ENCODE measurements at regions not wholly inside any gene's neighbourhood (a gene's known extent, or its start where the extent isn't known, plus 50 kb on each side); places are given as distances from the start of the nearest gene placed in this dataset.

DNA sequence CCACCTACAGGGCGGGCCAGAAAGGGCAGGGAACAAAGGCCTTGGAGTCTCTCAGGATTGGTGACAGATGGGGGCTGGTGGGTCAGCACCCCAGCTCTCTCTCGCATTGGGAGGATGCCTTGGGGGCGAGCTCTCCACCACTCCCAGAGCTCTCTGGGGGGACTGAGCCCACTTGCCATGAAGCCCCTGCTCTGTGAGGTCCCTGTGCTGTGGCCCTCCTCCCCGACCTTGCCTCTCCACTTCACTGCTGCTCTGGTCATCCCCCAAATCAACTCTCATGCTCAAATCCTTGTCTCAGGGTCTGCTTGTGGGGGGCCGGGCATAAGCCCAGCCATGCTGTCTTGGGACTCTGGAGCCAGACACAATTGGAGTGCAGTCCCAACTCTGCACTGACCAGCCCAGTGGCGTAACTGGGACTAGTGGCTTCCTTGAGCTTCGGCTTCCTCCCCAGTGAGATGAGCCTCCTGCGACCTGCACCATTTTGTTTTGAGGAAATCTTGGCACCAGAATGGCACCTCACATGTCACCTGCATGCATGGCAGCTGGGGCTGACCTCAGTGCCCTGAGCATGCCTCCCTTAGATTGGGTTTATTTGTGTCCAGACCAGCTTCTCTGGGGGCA is 184.5 kb downstream of the IRF8 start:
- TF ChIP-seq POLR2AphosphoS5 (IDR thresholded peaks at IDR 0.05; ENCODE audit: low read depth, low read length) (no peak), POLR2A (IDR thresholded peaks at IDR 0.05; ENCODE audit: low read depth, low read length) (no peak), TAF1 (IDR thresholded peaks at IDR 0.05; ENCODE audit: low read depth, low read length) (no peak), SPI1 (IDR thresholded peaks at IDR 0.05; ENCODE audit: low read depth, low read length) (no peak), PAX5 (IDR thresholded peaks at IDR 0.05; ENCODE audit: insufficient read depth, low read length, severe bottlenecking) (no peak), POU2F2 (IDR thresholded peaks at IDR 0.05; ENCODE audit: low read depth, low read length) (no peak)
- FAIRE-seq (no peak), DNase-seq (ENCODE audit: insufficient read length, low spot score) (no peak)

GRCh38 chr16:86085161-86085611 is 186.2 kb downstream of the IRF8 start:
- DNase-seq (ENCODE audit: insufficient read length, low spot score) (no peak), FAIRE-seq (no peak)
- no peak for TF ChIP-seq PAX5 (IDR thresholded peaks at IDR 0.05; ENCODE audit: insufficient read depth, low read length, severe bottlenecking)
- no peak for TF ChIP-seq POU2F2 (IDR thresholded peaks at IDR 0.05; ENCODE audit: low read depth, low read length)
- no peak for TF ChIP-seq POLR2AphosphoS5 (IDR thresholded peaks at IDR 0.05; ENCODE audit: low read depth, low read length)
- TF ChIP-seq SPI1 (IDR thresholded peaks at IDR 0.05; ENCODE audit: low read depth, low read length) = no peak
- no peak for TF ChIP-seq TAF1 (IDR thresholded peaks at IDR 0.05; ENCODE audit: low read depth, low read length)
- TF ChIP-seq POLR2A (IDR thresholded peaks at IDR 0.05; ENCODE audit: low read depth, low read length) = no peak

DNA sequence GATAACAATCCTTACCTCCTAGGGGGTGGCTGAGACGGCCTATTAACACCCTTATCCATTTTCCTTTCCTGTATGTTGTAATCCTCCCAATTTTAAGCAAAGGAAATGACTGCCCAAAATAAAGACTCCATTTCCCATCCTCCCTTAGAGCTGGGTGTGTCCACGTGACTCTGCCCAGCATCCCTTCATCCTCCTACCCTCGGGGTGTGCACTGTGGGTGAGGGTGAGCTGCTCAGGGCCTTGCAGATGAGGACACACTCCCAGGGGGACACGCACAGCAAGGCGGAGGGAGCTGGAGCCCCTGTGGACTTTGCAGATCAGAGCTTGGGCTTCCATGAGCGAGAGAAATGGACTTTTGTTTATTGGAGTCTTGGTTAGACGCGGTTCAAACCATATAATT is 186.8 kb downstream of the IRF8 start:
- TF ChIP-seq TAF1 (IDR thresholded peaks at IDR 0.05; ENCODE audit: low read depth, low read length) (no peak), POLR2AphosphoS5 (IDR thresholded peaks at IDR 0.05; ENCODE audit: low read depth, low read length) (no peak), PAX5 (IDR thresholded peaks at IDR 0.05; ENCODE audit: insufficient read depth, low read length, severe bottlenecking) (no peak), SPI1 (IDR thresholded peaks at IDR 0.05; ENCODE audit: low read depth, low read length) (no peak), POLR2A (IDR thresholded peaks at IDR 0.05; ENCODE audit: low read depth, low read length) (no peak)
- no peak for FAIRE-seq
- DNase-seq (ENCODE audit: insufficient read length, low spot score) = no peak

DNA sequence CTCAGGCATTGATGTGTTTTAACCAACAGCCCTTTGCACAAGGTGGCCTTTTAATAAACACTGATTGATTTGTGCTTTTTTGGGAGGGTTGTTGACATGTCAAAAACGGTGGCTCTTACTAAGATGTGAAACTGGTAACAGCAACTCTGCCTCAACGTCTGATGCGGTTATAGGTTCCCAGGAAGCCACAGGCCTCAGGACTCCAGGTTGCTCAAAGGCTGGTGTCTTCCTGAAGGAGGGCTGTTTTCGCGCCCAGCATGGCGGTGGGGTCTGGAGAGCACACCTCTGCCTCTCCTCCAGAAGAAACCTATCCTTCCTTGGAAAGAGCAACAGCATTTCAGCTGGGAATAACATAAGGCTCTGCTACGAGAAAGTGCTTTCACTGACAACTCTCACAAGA is 187.5 kb downstream of the IRF8 start:
- TF ChIP-seq PAX5 (IDR thresholded peaks at IDR 0.05; ENCODE audit: insufficient read depth, low read length, severe bottlenecking) (no peak), SPI1 (IDR thresholded peaks at IDR 0.05; ENCODE audit: low read depth, low read length) (no peak), TAF1 (IDR thresholded peaks at IDR 0.05; ENCODE audit: low read depth, low read length) (no peak), POU2F2 (IDR thresholded peaks at IDR 0.05; ENCODE audit: low read depth, low read length) (no peak), POLR2A (IDR thresholded peaks at IDR 0.05; ENCODE audit: low read depth, low read length) (no peak), POLR2AphosphoS5 (IDR thresholded peaks at IDR 0.05; ENCODE audit: low read depth, low read length) (no peak)
- FAIRE-seq (no peak), DNase-seq (ENCODE audit: insufficient read length, low spot score) (no peak)

GRCh38 chr16:86087011-86087895 is 188.3 kb downstream of the IRF8 start:
- no peak for TF ChIP-seq POLR2A (IDR thresholded peaks at IDR 0.05; ENCODE audit: low read depth, low read length)
- TF ChIP-seq POLR2AphosphoS5 (IDR thresholded peaks at IDR 0.05; ENCODE audit: low read depth, low read length) = no peak
- no peak for TF ChIP-seq POU2F2 (IDR thresholded peaks at IDR 0.05; ENCODE audit: low read depth, low read length)
- no peak for TF ChIP-seq TAF1 (IDR thresholded peaks at IDR 0.05; ENCODE audit: low read depth, low read length)
- TF ChIP-seq PAX5 (IDR thresholded peaks at IDR 0.05; ENCODE audit: insufficient read depth, low read length, severe bottlenecking) = no peak
- no peak for TF ChIP-seq SPI1 (IDR thresholded peaks at IDR 0.05; ENCODE audit: low read depth, low read length)
- no peak for FAIRE-seq
- no peak for DNase-seq (ENCODE audit: insufficient read length, low spot score)

GRCh38 chr16:86087896-86088230 is 188.9 kb downstream of the IRF8 start:
- TF ChIP-seq TAF1 (IDR thresholded peaks at IDR 0.05; ENCODE audit: low read depth, low read length) = no peak
- no peak for TF ChIP-seq SPI1 (IDR thresholded peaks at IDR 0.05; ENCODE audit: low read depth, low read length)
- no peak for TF ChIP-seq POLR2A (IDR thresholded peaks at IDR 0.05; ENCODE audit: low read depth, low read length)
- TF ChIP-seq PAX5 (IDR thresholded peaks at IDR 0.05; ENCODE audit: insufficient read depth, low read length, severe bottlenecking) = no peak
- DNase-seq (ENCODE audit: insufficient read length, low spot score) = no peak
- no peak for FAIRE-seq

DNA sequence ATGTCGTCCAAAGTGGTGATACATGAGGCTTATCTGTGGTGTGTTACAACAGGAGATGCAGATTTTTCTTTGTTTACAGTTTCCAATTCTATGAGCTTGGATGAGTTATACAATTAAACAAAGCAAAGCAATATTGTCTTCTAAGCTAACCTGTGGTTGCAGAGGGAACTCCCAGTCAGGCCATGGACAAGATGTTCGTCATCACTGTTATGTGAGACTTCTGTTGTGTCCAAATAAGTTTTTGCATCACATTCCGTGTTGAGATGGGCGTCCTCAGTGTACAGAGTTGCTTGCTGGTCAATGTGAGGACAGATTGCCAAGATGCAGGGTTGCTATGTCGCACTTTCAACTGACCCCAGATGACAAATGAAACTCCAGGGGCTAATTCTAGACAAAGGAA is 189.3 kb downstream of the IRF8 start:
- FAIRE-seq = peak; percentile 41
- TF ChIP-seq TAF1 (IDR thresholded peaks at IDR 0.05; ENCODE audit: low read depth, low read length) (no peak), SPI1 (IDR thresholded peaks at IDR 0.05; ENCODE audit: low read depth, low read length) (no peak), POU2F2 (IDR thresholded peaks at IDR 0.05; ENCODE audit: low read depth, low read length) (no peak), POLR2AphosphoS5 (IDR thresholded peaks at IDR 0.05; ENCODE audit: low read depth, low read length) (no peak), PAX5 (IDR thresholded peaks at IDR 0.05; ENCODE audit: insufficient read depth, low read length, severe bottlenecking) (no peak), POLR2A (IDR thresholded peaks at IDR 0.05; ENCODE audit: low read depth, low read length) (no peak)
- no peak for DNase-seq (ENCODE audit: insufficient read length, low spot score)

- TF ChIP-seq TAF1 (IDR thresholded peaks at IDR 0.05; ENCODE audit: low read depth, low read length) (no peak), SPI1 (IDR thresholded peaks at IDR 0.05; ENCODE audit: low read depth, low read length) (no peak)
- FAIRE-seq (peak; percentile 5), DNase-seq (ENCODE audit: insufficient read length, low spot score) (no peak)
Observed at GRCh38 chr16:86088816-86089215, 189.9 kb downstream of the IRF8 start.

DNA sequence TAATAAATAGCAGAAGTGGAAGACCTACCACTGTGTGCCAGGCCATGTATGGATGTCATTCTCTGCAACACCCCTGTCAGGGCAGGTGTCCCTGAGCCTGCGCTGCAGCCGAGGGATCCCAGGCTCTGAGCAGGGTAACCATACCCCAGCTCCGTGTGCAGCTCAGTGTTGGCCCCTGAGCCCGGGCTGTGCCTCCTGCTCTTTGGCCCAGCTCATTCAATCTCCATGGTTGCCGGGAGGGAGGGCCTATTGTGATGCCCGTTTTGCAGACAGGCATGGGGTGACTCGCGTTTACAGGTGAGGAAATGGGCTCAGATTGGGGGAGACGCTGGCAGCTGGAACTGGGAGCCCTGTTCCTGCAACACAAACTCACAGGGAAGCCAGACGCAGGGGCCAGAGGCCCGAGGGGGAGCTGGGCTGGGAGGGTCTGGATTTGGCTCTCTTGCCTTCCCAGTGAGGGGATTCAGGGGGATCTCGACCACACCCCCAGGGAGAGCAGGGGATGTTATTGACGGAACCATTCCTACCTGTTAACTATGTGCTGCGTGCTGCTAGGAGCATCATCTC is 190.5 kb downstream of the IRF8 start:
- DNase-seq (ENCODE audit: insufficient read length, low spot score) (no peak), FAIRE-seq (peak; percentile 20)
- no peak for TF ChIP-seq SPI1 (IDR thresholded peaks at IDR 0.05; ENCODE audit: low read depth, low read length)
- TF ChIP-seq PAX5 (IDR thresholded peaks at IDR 0.05; ENCODE audit: insufficient read depth, low read length, severe bottlenecking) = no peak
- TF ChIP-seq POLR2AphosphoS5 (IDR thresholded peaks at IDR 0.05; ENCODE audit: low read depth, low read length) = no peak
- no peak for TF ChIP-seq POLR2A (IDR thresholded peaks at IDR 0.05; ENCODE audit: low read depth, low read length)
- TF ChIP-seq TAF1 (IDR thresholded peaks at IDR 0.05; ENCODE audit: low read depth, low read length) = no peak
- TF ChIP-seq POU2F2 (IDR thresholded peaks at IDR 0.05; ENCODE audit: low read depth, low read length) = no peak
